AG04449 (cell line): ENCODE measurements at regions not wholly inside any gene's neighbourhood (a gene's known extent, or its start where the extent isn't known, plus 50 kb on each side); places are given as distances from the start of the nearest gene placed in this dataset.

Experiments used
- CTCF ChIA-PET: fragments of 350-600 bp; formaldehyde crosslinking; extraction: SDS; loops from one replicate; lab custom pipeline; 2021; ENCODE audit warnings: antibody characterized with exemption; lab: Yijun Ruan, JAX
- POLR2A ChIA-PET: fragments of 400-600, 350-600 bp; formaldehyde crosslinking; extraction: SDS; loops from one replicate; lab custom pipeline; 2020; ENCODE audit warnings: antibody characterized with exemption, inconsistent platforms; lab: Yijun Ruan, JAX
- DNase-seq: peaks from one replicate; pipeline ENCODE4 v3.0.0-alpha.2; 2010; ENCODE audit warnings: low read depth, low spot score
- H3K4me3 ChIP-seq: 2 replicates; pipeline ENCODE4 v1.5.1; 2011; ENCODE audit warnings: low read depth, mild to moderate bottlenecking, control low read depth, low read length
- CTCF ChIP-seq: IDR thresholded peaks from one replicate; pipeline ENCODE4 v1.5.1; 2011; ENCODE audit warnings: mild to moderate bottlenecking, moderate library complexity, low read length, control low read depth, inconsistent platforms; ENCODE audit not compliant: insufficient read depth; ENCODE audit errors: missing control alignments

GRCh38 chr16:51443934-51444333, 292.9 kb upstream of the SALL1 start:
- no peak overlapping the region for H3K4me3 ChIP-seq
- CTCF ChIA-PET, result no interaction called here
- POLR2A ChIA-PET, result no interaction called here
- no peak for DNase-seq
- no peak for TF ChIP-seq CTCF

DNA sequence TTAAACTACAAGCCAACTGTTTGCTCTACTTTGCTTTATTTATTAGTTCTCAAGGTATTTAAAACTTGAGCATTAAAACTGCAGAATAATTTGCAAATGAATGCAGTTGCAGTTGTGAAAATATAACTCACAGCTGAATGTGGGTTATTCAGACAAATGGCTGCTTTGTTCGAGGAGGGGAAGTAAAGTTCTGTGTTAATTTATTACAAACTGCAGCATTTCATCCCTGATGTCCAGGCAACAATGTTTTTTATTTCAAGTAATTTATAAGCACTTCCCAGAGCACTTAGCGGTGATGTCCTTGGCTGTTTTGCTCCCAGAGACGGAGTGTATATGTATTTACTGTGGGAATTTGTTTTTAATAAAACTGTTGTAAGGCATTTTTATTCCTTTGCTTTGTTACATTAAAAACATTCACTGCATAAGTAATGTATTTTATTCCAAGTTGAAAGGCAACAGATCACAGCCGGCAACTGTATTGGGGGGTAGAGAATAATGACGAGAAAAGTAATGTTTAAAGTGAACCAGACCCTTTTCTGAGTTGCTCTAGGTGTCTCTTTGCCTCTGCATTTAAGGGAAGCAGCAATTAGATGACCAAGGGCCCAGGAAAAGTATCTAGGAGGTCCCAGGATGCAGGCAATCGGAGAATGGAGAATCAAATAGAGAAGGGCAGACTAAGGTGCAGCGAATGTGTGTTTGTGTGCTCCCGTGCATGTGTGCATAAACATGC, 291.2 kb upstream of the SALL1 start:
- no peak overlapping the region for H3K4me3 ChIP-seq
- no peak for TF ChIP-seq CTCF
- ChIA-PET CTCF (no interaction called here), POLR2A (no interaction called here)
- no peak for DNase-seq

- ChIA-PET CTCF (no interaction called here), POLR2A (no interaction called here)
- H3K4me3 ChIP-seq, result no peak overlapping the region
- TF ChIP-seq CTCF, result no peak
- DNase-seq, result no peak
Measured at GRCh38 chr16:51440131-51440889, 289.2 kb upstream of the SALL1 start.

GRCh38 chr16:51439271-51439670, 288.2 kb upstream of the SALL1 start:
- no peak overlapping the region for H3K4me3 ChIP-seq
- TF ChIP-seq CTCF, result no peak
- POLR2A ChIA-PET, result no interaction called here
- CTCF ChIA-PET, result no interaction called here
- DNase-seq, result no peak

- ChIA-PET CTCF (no interaction called here), POLR2A (no interaction called here)
- TF ChIP-seq CTCF, result no peak
- DNase-seq, result no peak
- H3K4me3 ChIP-seq, result no peak overlapping the region
Measured at GRCh38 chr16:51436742-51437141, 285.7 kb upstream of the SALL1 start.

GRCh38 chr16:51434567-51435198, 283.6 kb upstream of the SALL1 start:
- DNase-seq, result no peak
- CTCF ChIA-PET, result no interaction called here
- H3K4me3 ChIP-seq, result no peak overlapping the region
- TF ChIP-seq CTCF, result no peak
- POLR2A ChIA-PET, result no interaction called here
